NCI-H345 treated with DMSO at 0.1 percent for 48 hours (cell line): ENCODE measurements at regions not wholly inside any gene's neighbourhood (a gene's known extent, or its start where the extent isn't known, plus 50 kb on each side); places are given as distances from the start of the nearest gene placed in this dataset.
"Not testable (repeated sequence)": the region's sequence is repeated elsewhere in the genome, so short reads cannot be mapped to it uniquely, and the experiment has no call there.

Source experiments
- DNase-seq: peaks from one replicate; lab custom pipeline; 2025; ENCODE audit not compliant: unreplicated experiment; lab: John Stamatoyannopoulos, UW

- no peak for DNase-seq
Observed at GRCh38 chr3:17847156-17847555, 104.7 kb upstream of the TBC1D5 start.

GRCh38 chr3:17846466-17846865 is 104.0 kb upstream of the TBC1D5 start:
- DNase-seq = no peak

- DNase-seq = no peak
Observed at GRCh38 chr3:17845026-17845812, 102.8 kb upstream of the TBC1D5 start.

- DNase-seq = no peak
Observed at GRCh38 chr3:17844236-17844635, 101.8 kb upstream of the TBC1D5 start.

- DNase-seq = peak; percentile 1
Observed at GRCh38 chr3:17841190-17841828, 98.9 kb upstream of the TBC1D5 start.

GRCh38 chr3:17840651-17841050 is 98.2 kb upstream of the TBC1D5 start:
- DNase-seq = no peak

GRCh38 chr3:17840126-17840525 is 97.7 kb upstream of the TBC1D5 start:
- no peak for DNase-seq

- no peak for DNase-seq
Observed at GRCh38 chr3:17836919-17837318, 94.5 kb upstream of the TBC1D5 start.

- no peak for DNase-seq
Observed at GRCh38 chr3:17836092-17836491, 93.7 kb upstream of the TBC1D5 start.

GRCh38 chr3:17833786-17834559 is 91.5 kb upstream of the TBC1D5 start:
- DNase-seq = no peak

GRCh38 chr3:17832016-17832415 is 89.6 kb upstream of the TBC1D5 start:
- no peak for DNase-seq

- no peak for DNase-seq
Observed at GRCh38 chr3:17831366-17831765, 88.9 kb upstream of the TBC1D5 start.

- no peak for DNase-seq
Observed at GRCh38 chr3:17830788-17831187, 88.4 kb upstream of the TBC1D5 start.

GRCh38 chr3:17828388-17828787 is 86.0 kb upstream of the TBC1D5 start:
- DNase-seq = no peak

GRCh38 chr3:17825298-17825697 is 82.9 kb upstream of the TBC1D5 start:
- DNase-seq = no peak

GRCh38 chr3:17823816-17824215 is 81.4 kb upstream of the TBC1D5 start:
- DNase-seq = no peak

GRCh38 chr3:17823036-17823435 is 80.6 kb upstream of the TBC1D5 start:
- DNase-seq = no peak

GRCh38 chr3:17820704-17821103 is 78.3 kb upstream of the TBC1D5 start:
- no peak for DNase-seq

GRCh38 chr3:17820275-17820674 is 77.8 kb upstream of the TBC1D5 start:
- no peak for DNase-seq

GRCh38 chr3:17817973-17818372 is 75.5 kb upstream of the TBC1D5 start:
- not testable (repeated sequence) for DNase-seq

GRCh38 chr3:17817545-17817944 is 75.1 kb upstream of the TBC1D5 start:
- no peak for DNase-seq

- not testable (repeated sequence) for DNase-seq
Observed at GRCh38 chr3:17816839-17817238, 74.4 kb upstream of the TBC1D5 start.
